OCI-M2 (cell line): ENCODE measurements at regions not wholly inside any gene's neighbourhood (a gene's known extent, or its start where the extent isn't known, plus 50 kb on each side); places are given as distances from the start of the nearest gene placed in this dataset.

Experiments
- DNase-seq: peaks from one replicate; lab custom pipeline; 2025; ENCODE audit not compliant: unreplicated experiment; lab: John Stamatoyannopoulos, UW

DNA sequence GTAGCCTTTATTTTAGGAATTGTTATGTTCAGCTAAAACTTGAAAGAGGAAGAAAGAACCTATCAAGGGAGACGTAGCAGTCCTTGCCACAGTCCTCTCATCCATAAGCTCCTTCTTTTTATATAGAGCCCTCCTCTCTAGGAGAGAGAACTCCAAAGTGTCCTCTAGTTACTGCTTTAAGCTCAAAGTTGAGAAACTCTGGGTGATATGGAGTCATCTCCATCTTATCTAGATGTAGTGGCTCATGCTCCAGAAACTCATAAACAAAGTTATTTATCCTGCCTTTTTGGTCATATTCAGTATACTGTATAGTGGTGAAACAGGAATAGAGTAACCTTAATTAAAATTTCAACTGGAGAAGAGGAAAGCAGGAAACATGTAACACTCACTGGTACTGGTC, 90.4 kb upstream of the ATF7IP start:
- DNase-seq, result no peak

GRCh38 chr12:14275886-14276285, 89.6 kb upstream of the ATF7IP start:
- no peak for DNase-seq

DNA sequence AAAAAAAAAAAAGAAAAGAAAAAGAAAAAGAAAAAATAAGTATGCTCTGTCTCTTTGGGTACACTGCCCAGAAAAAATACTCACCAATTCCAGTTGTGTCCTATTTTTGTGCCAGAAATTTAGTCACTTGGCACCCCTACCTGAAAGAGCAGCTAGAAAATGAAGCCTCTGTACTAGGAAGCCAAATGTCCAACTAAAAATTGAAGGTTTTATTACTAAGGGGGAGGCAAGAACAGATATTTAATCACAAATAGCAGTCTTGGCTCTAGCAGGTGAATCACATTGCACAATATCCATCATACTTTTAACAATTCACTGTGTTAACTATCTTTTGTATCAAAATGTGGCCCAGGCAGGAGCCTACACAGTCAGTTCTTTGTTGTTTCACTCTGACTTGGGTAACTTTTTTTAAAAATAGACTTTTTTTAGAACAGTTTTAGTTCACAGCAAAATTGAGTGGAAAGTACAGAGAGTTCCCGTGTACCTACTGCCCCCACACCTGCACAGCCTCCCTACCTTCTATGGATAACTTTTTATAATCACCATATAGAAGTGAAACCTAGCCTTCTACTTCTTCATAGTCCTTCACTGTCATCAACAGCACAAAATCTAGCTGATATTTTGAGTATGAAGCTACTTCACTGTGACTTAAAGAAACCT, 87.1 kb upstream of the ATF7IP start:
- no peak for DNase-seq

GRCh38 chr12:14279845-14280244, 85.6 kb upstream of the ATF7IP start:
- no peak for DNase-seq

GRCh38 chr12:14280921-14281320, 84.6 kb upstream of the ATF7IP start:
- no peak for DNase-seq

- DNase-seq, result no peak
Measured at GRCh38 chr12:14281539-14281938, 83.9 kb upstream of the ATF7IP start.

GRCh38 chr12:14283489-14284144, 81.9 kb upstream of the ATF7IP start:
- no peak for DNase-seq

DNA sequence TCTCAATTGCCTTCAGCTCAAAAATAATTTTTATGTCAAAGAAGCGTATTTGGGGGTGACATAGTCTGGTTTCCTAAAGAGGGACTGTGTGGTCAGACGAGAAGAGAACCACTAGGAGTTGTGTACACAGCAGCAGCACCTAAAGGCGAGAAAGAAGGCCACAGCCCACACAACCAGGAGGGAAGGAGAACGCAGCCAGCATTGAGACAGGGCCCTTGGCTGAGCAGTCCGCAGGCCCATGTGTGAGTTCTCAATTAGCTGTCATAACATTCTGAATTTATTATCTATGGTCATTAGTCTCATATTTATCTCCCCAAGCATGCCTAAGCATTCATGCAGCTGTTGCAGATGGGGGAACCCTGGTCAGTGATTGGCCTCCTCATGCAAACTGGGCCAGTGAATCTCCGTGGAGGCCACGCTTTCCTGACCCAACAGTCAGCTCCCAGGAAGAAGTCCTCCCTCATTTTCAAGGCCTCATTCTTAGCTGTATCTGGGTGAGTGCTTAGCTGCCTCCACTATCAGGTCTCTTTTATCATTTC, 81.2 kb upstream of the ATF7IP start:
- DNase-seq, result no peak

- no peak for DNase-seq
Measured at GRCh38 chr12:14289601-14290000, 75.9 kb upstream of the ATF7IP start.

DNA sequence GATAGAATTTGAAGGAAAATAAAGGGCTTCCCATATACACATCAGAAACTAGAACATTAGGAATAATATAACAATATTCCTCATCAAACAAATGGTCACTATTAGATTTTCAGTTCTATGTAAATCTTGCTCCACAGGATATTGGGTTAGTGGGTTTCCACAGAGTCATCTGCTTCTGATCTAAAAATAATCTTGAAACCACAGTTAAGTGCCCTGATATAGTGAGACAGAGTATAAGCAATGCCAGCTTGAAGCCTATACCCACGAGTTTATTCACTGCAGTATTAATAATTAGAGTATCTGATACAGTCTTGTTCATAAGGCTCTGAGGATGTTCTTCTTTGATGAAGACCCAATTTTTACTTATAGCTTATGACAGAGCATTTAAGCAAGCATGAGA, 74.5 kb upstream of the ATF7IP start:
- no peak for DNase-seq

DNA sequence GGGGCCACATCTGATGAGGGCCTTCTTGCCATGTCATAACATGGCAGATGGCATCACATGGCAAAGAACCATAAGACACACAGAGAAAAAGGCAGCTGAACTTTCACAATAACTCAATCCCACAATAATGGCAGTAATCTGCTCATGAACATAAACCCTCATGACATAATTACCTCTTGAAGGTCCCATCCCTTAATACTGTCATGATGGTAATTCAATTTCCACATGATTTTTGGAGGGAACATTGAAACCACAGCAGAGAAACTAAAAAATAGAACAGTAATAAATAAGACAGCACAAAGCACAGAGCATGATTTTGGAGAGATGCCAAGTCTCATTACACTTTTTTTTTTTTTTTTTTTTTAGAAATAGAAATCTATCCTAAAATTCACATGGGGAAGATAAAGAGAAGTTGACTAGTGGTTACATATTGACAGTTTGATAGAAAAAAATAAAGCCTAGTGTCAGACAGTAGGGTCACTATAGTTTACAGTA, 61.8 kb upstream of the ATF7IP start:
- DNase-seq, result no peak

DNA sequence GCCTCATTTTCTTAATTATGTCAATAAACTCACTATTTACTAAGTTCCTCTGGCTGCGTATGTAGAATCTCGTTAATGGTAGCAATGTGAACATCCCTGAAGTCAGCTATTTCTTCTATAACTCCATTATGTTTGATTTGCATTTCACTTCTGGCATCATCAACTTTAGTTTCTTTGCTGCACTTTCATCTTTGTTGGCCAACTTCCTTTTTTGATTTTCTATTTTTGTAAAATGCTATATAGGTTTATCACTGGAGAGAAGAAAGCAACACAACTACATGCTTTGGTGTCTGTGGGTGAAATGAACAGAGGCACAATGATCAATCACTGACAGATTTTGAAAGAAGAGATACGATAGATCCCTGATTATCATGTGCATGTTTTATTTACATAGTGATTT, 58.5 kb upstream of the ATF7IP start:
- no peak for DNase-seq

DNA sequence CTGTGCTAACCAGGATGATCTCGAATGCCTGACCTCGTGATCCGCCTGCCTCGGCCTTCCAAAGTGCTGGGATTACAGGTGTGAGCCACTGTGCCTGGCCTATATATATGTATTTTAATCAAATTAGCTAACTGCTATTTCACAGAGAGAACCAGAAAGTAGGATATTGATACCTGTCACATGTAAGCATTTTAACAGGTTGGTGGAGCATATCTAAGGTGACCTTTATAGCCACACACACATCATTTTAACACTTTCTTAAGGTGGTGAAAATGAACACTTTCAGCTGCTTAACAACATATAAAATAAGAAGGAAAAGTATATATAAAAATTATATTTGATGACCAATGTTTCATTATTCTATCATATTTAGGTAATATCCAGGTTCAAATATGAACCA, 57.0 kb upstream of the ATF7IP start:
- no peak for DNase-seq

DNA sequence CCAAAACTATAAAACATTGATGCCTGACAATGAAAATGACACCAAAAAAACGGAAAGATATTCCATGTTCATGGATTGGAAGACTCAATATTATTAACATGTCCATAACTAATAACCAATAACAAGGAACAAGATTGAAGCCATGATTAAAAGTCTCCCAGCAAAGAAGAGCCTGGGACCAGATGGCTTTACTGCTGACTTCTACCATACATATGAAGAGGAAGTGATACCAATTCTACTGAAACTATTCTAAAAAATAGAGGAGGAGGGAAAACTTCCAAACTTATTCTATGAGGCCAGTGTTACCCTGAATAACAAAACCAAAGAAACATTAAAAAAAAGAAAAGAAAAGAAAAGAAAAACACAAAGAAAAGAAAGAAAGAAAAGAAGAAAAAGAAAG, 54.6 kb upstream of the ATF7IP start:
- no peak for DNase-seq

GRCh38 chr12:14313379-14314138, 51.9 kb upstream of the ATF7IP start:
- DNase-seq, result no peak

- no peak for DNase-seq
Measured at GRCh38 chr12:14314801-14315200, 50.7 kb upstream of the ATF7IP start.

- DNase-seq, result no peak
Measured at GRCh38 chr12:14315501-14315900, 50.0 kb upstream of the ATF7IP start.
